NT2/D1 (cell line): ENCODE measurements at regions not wholly inside any gene's neighbourhood (a gene's known extent, or its start where the extent isn't known, plus 50 kb on each side); places are given as distances from the start of the nearest gene placed in this dataset.

Experiments used
- DNase-seq: peaks from one replicate; pipeline ENCODE4 v3.0.0-alpha.2; 2011; ENCODE audit warnings: low read depth, low spot score
- H3K27me3 ChIP-seq: 2 replicates; pipeline ENCODE4 v1.6.0; 2011; ENCODE audit warnings: mild to moderate bottlenecking; ENCODE audit not compliant: insufficient read length, insufficient read depth
- H3K36me3 ChIP-seq: 2 replicates; pipeline ENCODE4 v1.6.1; 2011; ENCODE audit warnings: mild to moderate bottlenecking, low read length, mixed read lengths; ENCODE audit not compliant: insufficient read depth, insufficient read length
- H3K4me1 ChIP-seq: 2 replicates; pipeline ENCODE4 v1.5.1; 2011; ENCODE audit not compliant: insufficient read depth, insufficient read length
- H3K4me3 ChIP-seq: 2 replicates; pipeline ENCODE4 v1.5.1; 2011; ENCODE audit warnings: low read depth; ENCODE audit not compliant: insufficient read length
- H3K9ac ChIP-seq: 2 replicates; pipeline ENCODE4 v1.6.0; 2011; ENCODE audit warnings: low read depth; ENCODE audit not compliant: insufficient read length
- H3K9me3 ChIP-seq: 2 replicates; pipeline ENCODE4 v1.5.1; 2011; ENCODE audit warnings: mild to moderate bottlenecking, low read length; ENCODE audit not compliant: insufficient read depth
- SUZ12 ChIP-seq: IDR thresholded peaks from 2 replicates; pipeline ENCODE4 v1.6.1; 2011; ENCODE audit not compliant: insufficient read length, insufficient read depth; ENCODE audit errors: extremely low read depth
- YY1 ChIP-seq: IDR thresholded peaks from 2 replicates; pipeline ENCODE4 v1.6.1; 2011; ENCODE audit not compliant: insufficient read length, insufficient read depth
- ZNF274 ChIP-seq: IDR thresholded peaks from 2 replicates; pipeline ENCODE4 v1.6.1; 2011; ENCODE audit warnings: mild to moderate bottlenecking, low read depth, low read length

DNA sequence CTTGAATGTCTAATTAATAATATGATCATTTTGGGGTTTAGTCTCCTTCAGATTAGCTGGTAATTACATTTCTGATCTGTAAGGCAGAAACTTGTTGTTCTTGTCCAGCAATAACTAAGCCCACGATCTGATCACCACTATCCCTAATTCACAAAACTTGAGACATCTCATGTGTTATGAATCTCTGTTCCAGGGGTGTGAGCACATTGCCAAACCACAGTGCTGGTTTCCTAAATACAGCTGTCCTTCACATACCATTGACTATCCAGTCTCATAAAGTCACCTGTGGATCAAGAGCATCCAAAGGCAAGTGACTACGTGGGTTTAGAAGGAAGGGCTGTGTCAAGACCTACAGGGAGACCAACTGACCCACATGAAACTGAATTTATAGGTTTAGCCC, 134.1 kb upstream of the PRLR start:
- H3K9ac ChIP-seq = no peak overlapping the region
- no peak overlapping the region for H3K4me3 ChIP-seq
- H3K27me3 ChIP-seq = no peaks in the 10 kb centered on the region
- no peaks in the 10 kb centered on the region for H3K36me3 ChIP-seq
- TF ChIP-seq ZNF274 = no peak
- no peak for TF ChIP-seq SUZ12
- no peak for TF ChIP-seq YY1
- H3K9me3 ChIP-seq = no peaks in the 10 kb centered on the region
- DNase-seq = no peak
- no peaks in the 10 kb centered on the region for H3K4me1 ChIP-seq

GRCh38 chr5:35363387-35363965, 133.2 kb upstream of the PRLR start:
- no peak overlapping the region for H3K4me3 ChIP-seq
- DNase-seq = no peak
- H3K9me3 ChIP-seq = no peaks in the 10 kb centered on the region
- H3K36me3 ChIP-seq = no peaks in the 10 kb centered on the region
- TF ChIP-seq YY1 (no peak), SUZ12 (no peak), ZNF274 (no peak)
- H3K9ac ChIP-seq = no peak overlapping the region
- no peaks in the 10 kb centered on the region for H3K27me3 ChIP-seq
- no peaks in the 10 kb centered on the region for H3K4me1 ChIP-seq

DNA sequence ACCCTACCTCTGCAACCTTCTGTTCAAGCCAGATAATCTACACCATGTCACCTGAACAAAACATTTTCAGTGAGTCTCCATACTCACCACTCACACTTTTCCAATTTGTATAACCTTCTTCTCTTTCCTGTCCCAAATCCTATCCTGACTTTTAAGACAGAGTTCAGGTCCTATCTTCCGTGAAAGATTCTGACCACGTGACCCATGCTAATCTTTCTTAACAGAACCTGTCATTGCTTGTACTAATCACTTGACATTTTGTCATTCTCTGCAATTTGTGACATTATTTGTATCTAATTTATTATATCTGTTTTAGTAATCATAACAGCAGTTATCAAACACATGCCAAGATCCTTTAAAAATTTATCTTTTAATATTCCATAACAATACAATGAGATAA, 132.5 kb upstream of the PRLR start:
- Histone ChIP-seq H3K9me3 (no peaks in the 10 kb centered on the region), H3K4me3 (no peak overlapping the region), H3K4me1 (no peaks in the 10 kb centered on the region), H3K27me3 (no peaks in the 10 kb centered on the region), H3K36me3 (no peaks in the 10 kb centered on the region), H3K9ac (no peak overlapping the region)
- no peak for TF ChIP-seq YY1
- no peak for TF ChIP-seq SUZ12
- no peak for TF ChIP-seq ZNF274
- no peak for DNase-seq

GRCh38 chr5:35360671-35361070, 130.4 kb upstream of the PRLR start:
- DNase-seq = no peak
- no peak overlapping the region for H3K4me3 ChIP-seq
- H3K4me1 ChIP-seq = no peaks in the 10 kb centered on the region
- no peaks in the 10 kb centered on the region for H3K36me3 ChIP-seq
- H3K9me3 ChIP-seq = no peaks in the 10 kb centered on the region
- no peaks in the 10 kb centered on the region for H3K27me3 ChIP-seq
- TF ChIP-seq ZNF274 (no peak), SUZ12 (no peak), YY1 (no peak)
- no peak overlapping the region for H3K9ac ChIP-seq

DNA sequence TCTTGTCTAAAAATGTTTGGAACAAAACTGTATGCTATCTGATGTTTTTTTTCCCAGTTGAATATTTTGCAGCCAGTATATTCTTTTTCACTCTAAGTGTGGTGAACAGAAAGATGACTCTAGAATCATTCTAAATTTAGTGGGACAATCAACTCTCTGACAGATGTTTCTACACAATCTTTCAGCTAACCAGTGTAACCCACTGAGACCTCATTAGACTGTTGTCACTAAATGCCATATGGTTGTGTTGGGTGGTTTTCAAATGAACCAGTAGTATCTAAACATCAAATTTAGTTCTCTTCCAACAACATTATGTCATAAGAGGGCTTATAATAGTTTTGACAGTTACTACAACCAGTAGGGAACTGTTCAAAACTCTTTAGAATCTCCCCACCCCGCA, 129.6 kb upstream of the PRLR start:
- Histone ChIP-seq H3K9me3 (no peaks in the 10 kb centered on the region), H3K36me3 (no peaks in the 10 kb centered on the region), H3K27me3 (no peaks in the 10 kb centered on the region), H3K9ac (no peak overlapping the region), H3K4me1 (no peaks in the 10 kb centered on the region), H3K4me3 (no peak overlapping the region)
- no peak for DNase-seq
- TF ChIP-seq SUZ12 (no peak), YY1 (no peak), ZNF274 (no peak)

GRCh38 chr5:35357973-35358372, 127.7 kb upstream of the PRLR start:
- H3K4me1 ChIP-seq = no peaks in the 10 kb centered on the region
- no peaks in the 10 kb centered on the region for H3K36me3 ChIP-seq
- no peak for TF ChIP-seq ZNF274
- TF ChIP-seq SUZ12 = no peak
- TF ChIP-seq YY1 = no peak
- no peak overlapping the region for H3K9ac ChIP-seq
- no peak overlapping the region for H3K4me3 ChIP-seq
- no peaks in the 10 kb centered on the region for H3K9me3 ChIP-seq
- no peaks in the 10 kb centered on the region for H3K27me3 ChIP-seq
- DNase-seq = no peak

GRCh38 chr5:35356725-35357124, 126.4 kb upstream of the PRLR start:
- no peak for TF ChIP-seq ZNF274
- no peak for TF ChIP-seq YY1
- no peak for TF ChIP-seq SUZ12
- DNase-seq = no peak
- H3K27me3 ChIP-seq = no peaks in the 10 kb centered on the region
- no peaks in the 10 kb centered on the region for H3K4me1 ChIP-seq
- no peak overlapping the region for H3K4me3 ChIP-seq
- H3K9ac ChIP-seq = no peak overlapping the region
- no peaks in the 10 kb centered on the region for H3K9me3 ChIP-seq
- no peaks in the 10 kb centered on the region for H3K36me3 ChIP-seq
